Body of pancreas (tissue), 4 donors: ENCODE measurements at regions not wholly inside any gene's neighbourhood (a gene's known extent, or its start where the extent isn't known, plus 50 kb on each side); places are given as distances from the start of the nearest gene placed in this dataset.

ENCODE experiments used
- CTCF ChIP-seq, 7 experiments: fragments of 450-650 bp in 4 of 7; fragments of 200-600 bp in 3 of 7; sonication (generic) in 3 of 7; IDR thresholded peaks; one replicate each; pipeline ENCODE4 v1.5.1; 2016 to 2019; ENCODE audit warnings: antibody characterized with exemption in 7 of 7
- POLR2A ChIP-seq, 3 donors: fragments of 450-650 bp; IDR thresholded peaks; one replicate each; pipeline ENCODE4 v1.6.1; 2016; ENCODE audit warnings: antibody characterized with exemption in 3 of 3, mild to moderate bottlenecking in 2 of 3

DNA sequence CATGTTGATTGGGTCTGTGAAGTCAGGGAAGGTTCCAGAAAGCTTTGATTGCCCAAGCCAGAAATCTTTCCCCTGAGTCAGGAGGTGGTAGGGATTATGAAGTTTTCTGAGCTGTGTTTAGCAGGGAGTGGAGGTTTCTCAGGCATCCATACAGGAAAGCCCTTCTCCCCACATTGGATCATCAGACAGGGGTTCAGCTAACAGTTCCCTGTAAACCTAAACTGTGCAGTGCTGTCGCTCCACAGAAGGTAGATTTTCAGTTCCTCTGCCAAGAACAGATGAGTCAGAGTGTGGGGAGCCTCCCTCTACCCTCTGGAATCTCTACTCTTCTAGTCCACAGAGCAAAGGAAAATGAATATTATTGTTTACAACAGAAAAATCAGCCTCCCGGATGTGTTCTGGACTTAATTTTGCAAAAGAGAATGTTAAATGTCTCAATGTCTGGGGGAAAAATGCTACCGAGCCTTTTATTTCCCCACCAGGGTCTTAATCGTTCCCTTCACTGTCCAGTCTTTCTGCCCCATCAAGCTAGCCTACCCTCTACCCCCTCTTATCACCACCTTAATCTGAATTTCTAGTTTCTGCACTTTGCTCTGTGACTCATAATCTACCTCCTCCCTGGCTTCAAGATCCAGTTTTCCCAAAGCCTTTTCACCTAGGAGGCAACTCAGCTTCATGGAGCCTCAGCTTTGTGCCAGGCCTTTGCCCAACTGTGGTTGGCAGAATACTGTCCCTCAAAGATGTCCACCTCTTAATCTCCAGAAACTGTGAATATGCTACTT is 355.6 kb downstream of the PRDM2 start:
- TF ChIP-seq CTCF (IDR thresholded peaks at IDR 0.05) = no peak
- TF ChIP-seq POLR2A (IDR thresholded peaks at IDR 0.05) = no peak
